Naive thymus-derived CD4-positive, alpha-beta T cell (primary cell): ENCODE measurements at regions not wholly inside any gene's neighbourhood (a gene's known extent, or its start where the extent isn't known, plus 50 kb on each side); places are given as distances from the start of the nearest gene placed in this dataset.

ENCODE experiments used
- ATAC-seq: fragments of 150-1000 bp; cut with Tn5 transposase; 2 replicates; pipeline ENCODE4 v1.10.0; 2021; ENCODE audit warnings: mild to moderate bottlenecking, moderate library complexity
- CTCF ChIA-PET: fragments of 350-600 bp; sonication (Branson Sonifier 250); formaldehyde crosslinking; loops from one replicate; lab custom pipeline; 2021; ENCODE audit warnings: antibody characterized with exemption; lab: Charles Lee
- POLR2A ChIA-PET: fragments of 350-600 bp; sonication (Branson Sonifier 250); formaldehyde crosslinking; loops from one replicate; lab custom pipeline; 2021; ENCODE audit warnings: antibody characterized with exemption, inconsistent platforms; lab: Charles Lee
- DNase-seq, 9 donors: peaks; one replicate each; pipeline versions ENCODE4 v3.0.0 to v3.0.0-alpha.2; 2020 to 2022; ENCODE audit warnings: mixed read lengths in 1 of 9
- H3K27ac ChIP-seq: one replicate; pipeline ENCODE4 v1.7.0; 2013; ENCODE audit warnings: mild to moderate bottlenecking, low read depth, low read length, moderate library complexity
- H3K27me3 ChIP-seq, 2 donors: one replicate each; pipeline ENCODE4 v1.7.0; 2013; ENCODE audit warnings: low read length in 2 of 2, mild to moderate bottlenecking in 2 of 2, moderate library complexity in 2 of 2; ENCODE audit not compliant: control insufficient read depth in 2 of 2, insufficient read depth in 2 of 2
- H3K36me3 ChIP-seq, 3 experiments: 1 replicate in 2 of 3; 2 replicates in 1 of 3; pipeline ENCODE4 v1.7.0; 2013; ENCODE audit warnings: low read length in 3 of 3, mild to moderate bottlenecking in 3 of 3, moderate library complexity in 1 of 3; ENCODE audit not compliant: insufficient read depth in 3 of 3, control insufficient read depth in 2 of 3
- H3K4me1 ChIP-seq, 2 donors: one replicate each; pipeline ENCODE4 v1.7.0; 2013; ENCODE audit warnings: low read length in 2 of 2, mild to moderate bottlenecking in 2 of 2, moderate library complexity in 1 of 2; ENCODE audit not compliant: control insufficient read depth in 2 of 2, insufficient read depth in 2 of 2
- H3K4me3 ChIP-seq: 2 replicates; pipeline ENCODE4 v1.7.0; 2013; ENCODE audit warnings: mild to moderate bottlenecking, low read length
- H3K9me3 ChIP-seq, 3 experiments: 1 replicate in 2 of 3; 2 replicates in 1 of 3; pipeline ENCODE4 v1.7.0; 2013; ENCODE audit warnings: low read length in 3 of 3; ENCODE audit not compliant: control insufficient read depth in 2 of 3
- H3K27ac Mint-ChIP-seq, 9 donors: one replicate each; pipeline ENCODE4 v1.8.0; 2020 to 2022; ENCODE audit warnings: mixed read lengths in 9 of 9, mild to moderate bottlenecking in 8 of 9, moderate library complexity in 5 of 9, inconsistent platforms in 2 of 9
- H3K27me3 Mint-ChIP-seq, 5 donors: one replicate each; pipeline ENCODE4 v1.8.0; 2021 to 2022; ENCODE audit warnings: mixed read lengths in 5 of 5, mild to moderate bottlenecking in 1 of 5
- H3K36me3 Mint-ChIP-seq, 5 donors: one replicate each; pipeline ENCODE4 v1.8.0; 2020 to 2022; ENCODE audit warnings: mixed read lengths in 5 of 5, mild to moderate bottlenecking in 3 of 5, inconsistent platforms in 1 of 5
- H3K4me1 Mint-ChIP-seq, 7 donors: one replicate each; pipeline ENCODE4 v1.8.0; 2020 to 2022; ENCODE audit warnings: mixed read lengths in 7 of 7, mild to moderate bottlenecking in 3 of 7, inconsistent platforms in 1 of 7
- H3K4me3 Mint-ChIP-seq, 10 donors: one replicate each; pipeline ENCODE4 v1.8.0; 2020 to 2022; ENCODE audit warnings: mild to moderate bottlenecking in 10 of 10, mixed read lengths in 10 of 10, moderate library complexity in 6 of 10, inconsistent platforms in 2 of 10
- H3K9me3 Mint-ChIP-seq, 11 donors: one replicate each; pipeline ENCODE4 v1.8.0; 2020 to 2022; ENCODE audit warnings: mixed read lengths in 11 of 11, mild to moderate bottlenecking in 4 of 11, inconsistent platforms in 1 of 11, moderate library complexity in 1 of 11
- intact Hi-C, 2 donors: fragments of 100-400 bp; cut with micrococcal nuclease; formaldehyde crosslinking; loops; one replicate each; pipeline ENCODE4 v1.15.1; 2023

- no peak for DNase-seq
- CTCF ChIA-PET: no interaction called here
- no peaks in the 10 kb centered on the region for H3K27me3 ChIP-seq
- H3K9me3 Mint-ChIP-seq: peaks cover 0 to 5% (median 0%) of the 10 kb centered on the region in 11 donors
- no peak overlapping the region for H3K27ac ChIP-seq
- H3K4me3 ChIP-seq: no peak overlapping the region
- H3K36me3 ChIP-seq: no peaks in the 10 kb centered on the region
- no peaks in the 10 kb centered on the region for H3K27me3 Mint-ChIP-seq
- H3K4me3 Mint-ChIP-seq: no peak overlapping the region
- no peak overlapping the region for H3K27ac Mint-ChIP-seq
- POLR2A ChIA-PET: no interaction called here
- H3K4me1 ChIP-seq: no peaks in the 10 kb centered on the region
- no peaks in the 10 kb centered on the region for H3K4me1 Mint-ChIP-seq
- H3K36me3 Mint-ChIP-seq: no peaks in the 10 kb centered on the region
- ATAC-seq: no peak
- intact Hi-C loops: no loop called here
- no peaks in the 10 kb centered on the region for H3K9me3 ChIP-seq
Observed at GRCh38 chr6:113513086-113513485, 344.1 kb upstream of the MARCKS start.

GRCh38 chr6:113522376-113522775, 334.8 kb upstream of the MARCKS start:
- CTCF ChIA-PET: no interaction called here
- POLR2A ChIA-PET: no interaction called here

GRCh38 chr6:113524826-113525225, 332.3 kb upstream of the MARCKS start:
- H3K4me3 ChIP-seq: no peak overlapping the region
- POLR2A ChIA-PET: no interaction called here
- no peak overlapping the region for H3K27ac ChIP-seq
- no peaks in the 10 kb centered on the region for H3K36me3 ChIP-seq
- H3K9me3 ChIP-seq: no peaks in the 10 kb centered on the region
- H3K27me3 ChIP-seq: no peaks in the 10 kb centered on the region
- ATAC-seq (no peak), DNase-seq (no peak)
- no peaks in the 10 kb centered on the region for H3K4me1 Mint-ChIP-seq
- no peak overlapping the region for H3K4me3 Mint-ChIP-seq
- H3K27me3 Mint-ChIP-seq: no peaks in the 10 kb centered on the region
- peaks cover 0 to 6% (median 0%) of the 10 kb centered on the region in 11 donors for H3K9me3 Mint-ChIP-seq
- CTCF ChIA-PET: no interaction called here
- H3K36me3 Mint-ChIP-seq: no peaks in the 10 kb centered on the region
- intact Hi-C loops: no loop called here
- H3K4me1 ChIP-seq: no peaks in the 10 kb centered on the region
- no peak overlapping the region for H3K27ac Mint-ChIP-seq

More at GRCh38 chr6:113522376-113522775, 334.8 kb upstream of the MARCKS start:
- ATAC-seq (no peak), DNase-seq (no peak)
- Mint-ChIP-seq H3K4me3 (no peak overlapping the region), H3K9me3 (peaks cover 0 to 6% (median 0%) of the 10 kb centered on the region in 11 donors), H3K4me1 (no peaks in the 10 kb centered on the region), H3K27me3 (no peaks in the 10 kb centered on the region), H3K36me3 (no peaks in the 10 kb centered on the region), H3K27ac (no peak overlapping the region)
- H3K27ac ChIP-seq: no peak overlapping the region
- intact Hi-C loops: no loop called here
- H3K9me3 ChIP-seq: no peaks in the 10 kb centered on the region
- H3K4me1 ChIP-seq: no peaks in the 10 kb centered on the region
- H3K4me3 ChIP-seq: no peak overlapping the region
- H3K27me3 ChIP-seq: no peaks in the 10 kb centered on the region
- H3K36me3 ChIP-seq: no peaks in the 10 kb centered on the region

GRCh38 chr6:113526553-113526952, 330.6 kb upstream of the MARCKS start:
- H3K27ac ChIP-seq: no peak overlapping the region
- no peak for ATAC-seq
- Mint-ChIP-seq H3K36me3 (peaks cover 0 to 5% (median 0%) of the 10 kb centered on the region in 5 donors), H3K27ac (no peak overlapping the region), H3K4me1 (no peaks in the 10 kb centered on the region), H3K9me3 (peaks cover 0 to 6% (median 0%) of the 10 kb centered on the region in 11 donors), H3K4me3 (no peak overlapping the region), H3K27me3 (no peaks in the 10 kb centered on the region)
- H3K36me3 ChIP-seq: no peaks in the 10 kb centered on the region
- H3K4me3 ChIP-seq: no peak overlapping the region
- DNase-seq: no peak
- ChIA-PET POLR2A (no interaction called here), CTCF (no interaction called here)
- intact Hi-C loops: no loop called here
- H3K9me3 ChIP-seq: no peaks in the 10 kb centered on the region
- no peaks in the 10 kb centered on the region for H3K27me3 ChIP-seq
- H3K4me1 ChIP-seq: no peaks in the 10 kb centered on the region

GRCh38 chr6:113526995-113527394, 330.1 kb upstream of the MARCKS start:
- no peak for DNase-seq
- Histone ChIP-seq H3K27me3 (no peaks in the 10 kb centered on the region), H3K4me3 (no peak overlapping the region), H3K9me3 (no peaks in the 10 kb centered on the region), H3K36me3 (no peaks in the 10 kb centered on the region), H3K27ac (no peak overlapping the region), H3K4me1 (no peaks in the 10 kb centered on the region)
- peaks cover 0 to 5% (median 0%) of the 10 kb centered on the region in 5 donors for H3K36me3 Mint-ChIP-seq
- CTCF ChIA-PET: no interaction called here
- peaks cover 0 to 6% (median 0%) of the 10 kb centered on the region in 11 donors for H3K9me3 Mint-ChIP-seq
- no peaks in the 10 kb centered on the region for H3K27me3 Mint-ChIP-seq
- no peaks in the 10 kb centered on the region for H3K4me1 Mint-ChIP-seq
- H3K27ac Mint-ChIP-seq: no peak overlapping the region
- intact Hi-C loops: no loop called here
- no peak for ATAC-seq
- H3K4me3 Mint-ChIP-seq: no peak overlapping the region
- POLR2A ChIA-PET: no interaction called here

- Mint-ChIP-seq H3K9me3 (peaks cover 0 to 6% (median 0%) of the 10 kb centered on the region in 11 donors), H3K4me1 (no peaks in the 10 kb centered on the region), H3K27me3 (no peaks in the 10 kb centered on the region), H3K4me3 (no peak overlapping the region), H3K27ac (no peak overlapping the region), H3K36me3 (peaks cover 0 to 5% (median 0%) of the 10 kb centered on the region in 5 donors)
- intact Hi-C loops: no loop called here
- H3K4me3 ChIP-seq: no peak overlapping the region
- H3K9me3 ChIP-seq: no peaks in the 10 kb centered on the region
- H3K27ac ChIP-seq: no peak overlapping the region
- POLR2A ChIA-PET: no interaction called here
- no peaks in the 10 kb centered on the region for H3K36me3 ChIP-seq
- DNase-seq (no peak), ATAC-seq (no peak)
- H3K4me1 ChIP-seq: no peaks in the 10 kb centered on the region
- H3K27me3 ChIP-seq: no peaks in the 10 kb centered on the region
- CTCF ChIA-PET: interaction anchor here (0.6 kb wide), 1 partner anchor 27 kb away, joined by 3 read pairs; no protein-coding TSS in a partner anchor
Observed at GRCh38 chr6:113528111-113528510, 329.0 kb upstream of the MARCKS start.

GRCh38 chr6:113529196-113529595, 327.9 kb upstream of the MARCKS start:
- Mint-ChIP-seq H3K27ac (no peak overlapping the region), H3K4me3 (no peak overlapping the region), H3K36me3 (peaks cover 0 to 5% (median 0%) of the 10 kb centered on the region in 5 donors), H3K9me3 (peaks cover 0 to 6% (median 0%) of the 10 kb centered on the region in 11 donors), H3K27me3 (no peaks in the 10 kb centered on the region), H3K4me1 (no peaks in the 10 kb centered on the region)
- no peaks in the 10 kb centered on the region for H3K27me3 ChIP-seq
- DNase-seq (no peak), ATAC-seq (no peak)
- no peaks in the 10 kb centered on the region for H3K36me3 ChIP-seq
- H3K9me3 ChIP-seq: no peaks in the 10 kb centered on the region
- no peak overlapping the region for H3K4me3 ChIP-seq
- ChIA-PET POLR2A (no interaction called here), CTCF (no interaction called here)
- intact Hi-C loops: no loop called here
- H3K27ac ChIP-seq: no peak overlapping the region
- no peaks in the 10 kb centered on the region for H3K4me1 ChIP-seq
